AG09319 (cell line): ENCODE measurements at regions not wholly inside any gene's neighbourhood (a gene's known extent, or its start where the extent isn't known, plus 50 kb on each side); places are given as distances from the start of the nearest gene placed in this dataset.

Experiments
- DNase-seq: peaks from one replicate; pipeline ENCODE4 v3.0.0-alpha.2; 2010; ENCODE audit warnings: low read depth; ENCODE audit errors: extremely low read depth
- CTCF ChIP-seq: IDR thresholded peaks from 2 replicates; pipeline ENCODE4 v1.5.1; 2011; ENCODE audit warnings: low read depth, mild to moderate bottlenecking, inconsistent platforms, low read length, moderate library complexity

- no peak for TF ChIP-seq CTCF
- DNase-seq, result no peak
Measured at GRCh38 chr13:44661936-44662335, 85.8 kb upstream of the TSC22D1 start.

GRCh38 chr13:44660050-44660449 lies 83.9 kb upstream of the TSC22D1 start:
- TF ChIP-seq CTCF, result no peak
- DNase-seq, result no peak

- no peak for DNase-seq
- TF ChIP-seq CTCF, result no peak
Measured at GRCh38 chr13:44652962-44653660, 77.0 kb upstream of the TSC22D1 start.

- DNase-seq, result no peak
- TF ChIP-seq CTCF, result no peak
Measured at GRCh38 chr13:44652168-44652567, 76.0 kb upstream of the TSC22D1 start.

GRCh38 chr13:44651724-44652123 lies 75.6 kb upstream of the TSC22D1 start:
- TF ChIP-seq CTCF, result no peak
- DNase-seq, result no peak

- no peak for TF ChIP-seq CTCF
- no peak for DNase-seq
Measured at GRCh38 chr13:44651209-44651608, 75.1 kb upstream of the TSC22D1 start.

GRCh38 chr13:44649834-44650233 lies 73.7 kb upstream of the TSC22D1 start:
- DNase-seq, result no peak
- no peak for TF ChIP-seq CTCF
